H9 (cell line): ENCODE measurements at regions not wholly inside any gene's neighbourhood (a gene's known extent, or its start where the extent isn't known, plus 50 kb on each side); places are given as distances from the start of the nearest gene placed in this dataset.

Experiments used
- DNase-seq: peaks from one replicate; pipeline ENCODE4 v3.0.0-alpha.2; 2017
- H2AFZ ChIP-seq: one replicate; pipeline ENCODE4 v1.6.1; 2013; ENCODE audit warnings: mild to moderate bottlenecking, low read length, control low read depth, moderate library complexity
- H2AK5ac ChIP-seq: 2 replicates; pipeline ENCODE4 v1.6.1; 2013; ENCODE audit warnings: low read length, control low read depth, mixed read lengths; ENCODE audit not compliant: insufficient read length
- H2BK120ac ChIP-seq: one replicate; pipeline ENCODE4 v1.6.1; 2013; ENCODE audit warnings: low read depth, mild to moderate bottlenecking, low read length, control low read depth, inconsistent platforms; ENCODE audit not compliant: poor library complexity, severe bottlenecking
- H2BK12ac ChIP-seq: 2 replicates; pipeline ENCODE4 v1.6.1; 2013; ENCODE audit warnings: low read length, control low read depth, mixed read lengths, low read depth; ENCODE audit not compliant: insufficient read length
- H2BK15ac ChIP-seq: 2 replicates; pipeline ENCODE4 v1.6.1; 2013; ENCODE audit warnings: low read depth, low read length, control low read depth
- H2BK20ac ChIP-seq: one replicate; pipeline ENCODE4 v1.6.1; 2013; ENCODE audit warnings: low read depth, mild to moderate bottlenecking, low read length, control low read depth, inconsistent platforms; ENCODE audit not compliant: poor library complexity, severe bottlenecking
- H2BK5ac ChIP-seq: 2 replicates; pipeline ENCODE4 v1.6.1; 2013; ENCODE audit warnings: low read length, control low read depth, mixed read lengths; ENCODE audit not compliant: insufficient read length
- H3K14ac ChIP-seq: 2 replicates; pipeline ENCODE4 v1.6.1; 2013; ENCODE audit warnings: low read length, control low read depth; ENCODE audit not compliant: insufficient read depth
- H3K18ac ChIP-seq: 2 replicates; pipeline ENCODE4 v1.6.1; 2013; ENCODE audit warnings: low read depth, mild to moderate bottlenecking, mixed read lengths, low read length, control low read depth; ENCODE audit not compliant: insufficient read length
- H3K23ac ChIP-seq: 2 replicates; pipeline ENCODE4 v1.6.1; 2013; ENCODE audit warnings: low read length, control low read depth, mixed read lengths, low read depth; ENCODE audit not compliant: insufficient read length
- H3K23me2 ChIP-seq: 2 replicates; pipeline ENCODE4 v1.6.1; 2013; ENCODE audit warnings: low read depth, mild to moderate bottlenecking, mixed read lengths, low read length, control low read depth; ENCODE audit not compliant: insufficient read length, poor library complexity, severe bottlenecking
- H3K27ac ChIP-seq: 2 replicates; pipeline ENCODE4 v1.5.1; 2013; ENCODE audit warnings: low read length, control low read depth, mixed read lengths, low read depth; ENCODE audit not compliant: insufficient read length
- H3K27me3 ChIP-seq: 2 replicates; pipeline ENCODE4 v1.6.1; 2013; ENCODE audit warnings: low read length, control low read depth, inconsistent platforms; ENCODE audit not compliant: insufficient read depth
- H3K4ac ChIP-seq: 2 replicates; pipeline ENCODE4 v1.6.1; 2013; ENCODE audit warnings: low read depth, mild to moderate bottlenecking, control low read depth, inconsistent platforms, low read length, moderate library complexity
- H3K4me1 ChIP-seq: 2 replicates; pipeline ENCODE4 v1.6.1; 2013; ENCODE audit warnings: low read length, control low read depth, inconsistent platforms; ENCODE audit not compliant: insufficient read depth
- H3K4me2 ChIP-seq: 2 replicates; pipeline ENCODE4 v1.6.1; 2013; ENCODE audit warnings: low read length, control low read depth, mixed read lengths; ENCODE audit not compliant: insufficient read length, insufficient read depth
- H3K56ac ChIP-seq: 2 replicates; pipeline ENCODE4 v1.6.1; 2013; ENCODE audit warnings: low read depth, mild to moderate bottlenecking, mixed read lengths, low read length, control low read depth; ENCODE audit not compliant: insufficient read length
- H3K79me1 ChIP-seq: 2 replicates; pipeline ENCODE4 v1.6.1; 2013; ENCODE audit warnings: low read depth, mild to moderate bottlenecking, moderate library complexity, low read length, control low read depth, inconsistent platforms; ENCODE audit not compliant: insufficient read depth, poor library complexity, severe bottlenecking
- H3K79me2 ChIP-seq: 2 replicates; pipeline ENCODE4 v1.6.1; 2013; ENCODE audit warnings: low read length, control low read depth, inconsistent platforms; ENCODE audit not compliant: insufficient read depth
- H3K9ac ChIP-seq: 2 replicates; pipeline ENCODE4 v1.6.1; 2013; ENCODE audit warnings: low read length, control low read depth, mixed read lengths; ENCODE audit not compliant: insufficient read length; ENCODE audit errors: extremely low read depth
- H3K9me3 ChIP-seq: one replicate; pipeline ENCODE4 v1.6.1; 2013; ENCODE audit warnings: low read depth, low read length, inconsistent platforms; ENCODE audit not compliant: control insufficient read depth
- H3T11ph ChIP-seq: one replicate; pipeline ENCODE4 v1.6.1; 2013; ENCODE audit warnings: mild to moderate bottlenecking, low read length, control low read depth, inconsistent platforms
- H4K20me1 ChIP-seq: one replicate; pipeline ENCODE4 v1.6.1; 2013; ENCODE audit not compliant: control insufficient read depth, insufficient read length, insufficient read depth
- H4K5ac ChIP-seq: 2 replicates; pipeline ENCODE4 v1.6.1; 2013; ENCODE audit warnings: low read depth, mild to moderate bottlenecking, mixed read lengths, low read length, control low read depth; ENCODE audit not compliant: insufficient read length
- H4K8ac ChIP-seq: replicated peaks from 2 replicates; pipeline ENCODE4 v1.6.1; 2013; ENCODE audit warnings: low read length, control low read depth, mixed read lengths, low read depth; ENCODE audit not compliant: insufficient read length
- H4K91ac ChIP-seq: 2 replicates; pipeline ENCODE4 v1.6.1; 2013; ENCODE audit warnings: low read depth, mild to moderate bottlenecking, moderate library complexity, mixed read lengths, low read length, control low read depth; ENCODE audit not compliant: insufficient read length
- H3K27ac Mint-ChIP-seq, 3 experiments: 2 replicates in 2 of 3; 3 replicates in 1 of 3; pipeline ENCODE4 v1.8.0; 2020 to 2021; ENCODE audit warnings: mixed read lengths in 3 of 3, mild to moderate bottlenecking in 1 of 3, moderate library complexity in 1 of 3
- H3K27me3 Mint-ChIP-seq: 2 replicates; pipeline ENCODE4 v1.8.0; 2021; ENCODE audit warnings: low read depth, mild to moderate bottlenecking, moderate library complexity, mixed read lengths
- H3K36me3 Mint-ChIP-seq, 3 experiments: 2 replicates in 2 of 3; 3 replicates in 1 of 3; pipeline ENCODE4 v1.8.0; 2020 to 2021; ENCODE audit warnings: low read depth in 3 of 3, mixed read lengths in 3 of 3; ENCODE audit not compliant: insufficient read depth in 1 of 3
- H3K4me1 Mint-ChIP-seq, 2 experiments: 2 replicates each; pipeline ENCODE4 v1.8.0; 2020; ENCODE audit warnings: mixed read lengths in 2 of 2
- H3K4me3 Mint-ChIP-seq, 2 experiments: 2 replicates in 1 of 2; 3 replicates in 1 of 2; pipeline ENCODE4 v1.8.0; 2020 to 2021; ENCODE audit warnings: mild to moderate bottlenecking in 2 of 2, mixed read lengths in 2 of 2, moderate library complexity in 1 of 2
- H3K9me3 Mint-ChIP-seq, 2 experiments: 2 replicates in 1 of 2; 3 replicates in 1 of 2; pipeline ENCODE4 v1.8.0; 2020; ENCODE audit warnings: mild to moderate bottlenecking in 2 of 2, mixed read lengths in 2 of 2, moderate library complexity in 1 of 2
- WGBS: extraction: QIAGEN DNeasy Blood & Tissue Kit; methylation state at CpG from one replicate; pipeline ENCODE4 v1.1.7; 2013; ENCODE audit warnings: missing lambda C conversion rate, low lambda C conversion rate, mixed read lengths; ENCODE audit not compliant: insufficient read length; ENCODE audit errors: extremely low coverage; 5-methylcytosine and 5-hydroxymethylcytosine counted together
- TF ChIP-seq, protein P1 (sequence below): fragments of 200-600 bp; sonication (generic); conservative IDR thresholded peaks from 3 replicates; pipeline ENCODE4 v1.8.0; 2021; ENCODE audit warnings: antibody characterized with exemption, mild to moderate bottlenecking

DNA sequence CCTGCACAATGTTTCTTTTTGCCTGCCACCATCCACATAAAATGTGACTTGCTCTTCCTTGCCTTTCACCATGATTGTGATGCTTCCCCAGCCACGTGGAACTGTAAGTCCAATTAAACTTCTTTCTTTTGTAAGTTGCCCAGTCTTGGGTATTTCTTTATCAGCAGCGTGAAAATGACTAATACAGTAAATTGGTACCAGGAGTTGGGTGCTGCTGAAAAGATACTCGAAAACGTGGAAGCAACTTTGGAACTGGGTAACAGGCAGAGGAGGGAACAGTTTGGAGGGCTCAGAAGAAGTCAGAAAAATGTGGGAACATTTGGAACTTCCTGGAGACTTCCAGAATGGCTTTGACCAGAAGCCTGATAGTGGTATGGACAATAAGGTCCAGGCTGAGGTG is 425.3 kb downstream of the GPATCH2 start:
- no peak overlapping the region for H3K14ac ChIP-seq
- H3K79me1 ChIP-seq, result no peaks in the 10 kb centered on the region
- no peak overlapping the region for H3K27ac ChIP-seq
- H3K27me3 ChIP-seq, result no peaks in the 10 kb centered on the region
- no peak overlapping the region for H3K27ac Mint-ChIP-seq
- H4K20me1 ChIP-seq, result no peaks in the 10 kb centered on the region
- no peaks in the 10 kb centered on the region for H3K9me3 ChIP-seq
- H3K23ac ChIP-seq, result no peak overlapping the region
- no peak overlapping the region for H3K4me2 ChIP-seq
- H2AK5ac ChIP-seq, result no peak overlapping the region
- no peaks in the 10 kb centered on the region for H3K4me1 ChIP-seq
- peaks cover 5 to 10% (median 9%) of the 10 kb centered on the region in 3 experiments; a peak in 6 of 7 replicates for H3K36me3 Mint-ChIP-seq
- no peak overlapping the region for H2BK5ac ChIP-seq
- no CpG with 5 or more reads among the region's 4 CpGs for WGBS
- TF ChIP-seq, protein P1, sequence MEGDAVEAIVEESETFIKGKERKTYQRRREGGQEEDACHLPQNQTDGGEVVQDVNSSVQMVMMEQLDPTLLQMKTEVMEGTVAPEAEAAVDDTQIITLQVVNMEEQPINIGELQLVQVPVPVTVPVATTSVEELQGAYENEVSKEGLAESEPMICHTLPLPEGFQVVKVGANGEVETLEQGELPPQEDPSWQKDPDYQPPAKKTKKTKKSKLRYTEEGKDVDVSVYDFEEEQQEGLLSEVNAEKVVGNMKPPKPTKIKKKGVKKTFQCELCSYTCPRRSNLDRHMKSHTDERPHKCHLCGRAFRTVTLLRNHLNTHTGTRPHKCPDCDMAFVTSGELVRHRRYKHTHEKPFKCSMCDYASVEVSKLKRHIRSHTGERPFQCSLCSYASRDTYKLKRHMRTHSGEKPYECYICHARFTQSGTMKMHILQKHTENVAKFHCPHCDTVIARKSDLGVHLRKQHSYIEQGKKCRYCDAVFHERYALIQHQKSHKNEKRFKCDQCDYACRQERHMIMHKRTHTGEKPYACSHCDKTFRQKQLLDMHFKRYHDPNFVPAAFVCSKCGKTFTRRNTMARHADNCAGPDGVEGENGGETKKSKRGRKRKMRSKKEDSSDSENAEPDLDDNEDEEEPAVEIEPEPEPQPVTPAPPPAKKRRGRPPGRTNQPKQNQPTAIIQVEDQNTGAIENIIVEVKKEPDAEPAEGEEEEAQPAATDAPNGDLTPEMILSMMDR, result no peak
- H4K8ac ChIP-seq, result no peak overlapping the region
- H2BK120ac ChIP-seq, result no peak overlapping the region
- no peak overlapping the region for H3K4me3 Mint-ChIP-seq
- H3K23me2 ChIP-seq, result no peaks in the 10 kb centered on the region
- no peak for DNase-seq
- H3K4ac ChIP-seq, result no peak overlapping the region
- H3K9me3 Mint-ChIP-seq, result peaks cover 10 to 18% of the 10 kb centered on the region in 2 experiments
- no peak overlapping the region for H2BK15ac ChIP-seq
- no peaks in the 10 kb centered on the region for H3K27me3 Mint-ChIP-seq
- H3K9ac ChIP-seq, result no peak overlapping the region
- H3K18ac ChIP-seq, result no peak overlapping the region
- H2BK12ac ChIP-seq, result no peak overlapping the region
- H2BK20ac ChIP-seq, result no peak overlapping the region
- no peaks in the 10 kb centered on the region for H3K4me1 Mint-ChIP-seq
- no peak overlapping the region for H2AFZ ChIP-seq
- no peak overlapping the region for H4K91ac ChIP-seq
- no peaks in the 10 kb centered on the region for H3K79me2 ChIP-seq
- no peak overlapping the region for H3T11ph ChIP-seq
- H4K5ac ChIP-seq, result no peak overlapping the region
- no peak overlapping the region for H3K56ac ChIP-seq
